ENCODE measurements at regions not wholly inside any gene's neighbourhood (a gene's known extent, or its start where the extent isn't known, plus 50 kb on each side); places are given as distances from the start of the nearest gene placed in this dataset.

- H3K27ac ChIP-seq (ENCODE audit: low read depth, low read length): no peak overlapping the region
- no peak overlapping the region for H3K9ac ChIP-seq (ENCODE audit: low read depth, low read length)
- no peaks in the 10 kb centered on the region for H3K36me3 ChIP-seq (ENCODE audit: control insufficient read depth, insufficient read depth, low read length)
- peaks cover 13% of the 10 kb centered on the region for H3K9me3 ChIP-seq (ENCODE audit: control insufficient read depth, insufficient read depth, low read length)
- H3K27me3 ChIP-seq (ENCODE audit: control insufficient read depth, insufficient read depth, low read length): no peaks in the 10 kb centered on the region
- no peak overlapping the region for H3K4me3 ChIP-seq (ENCODE audit: low read depth, low read length)
- H3K4me1 ChIP-seq (ENCODE audit: control insufficient read depth, insufficient read depth, low read length): no peaks in the 10 kb centered on the region
Measured at GRCh38 chr2:121160366-121160765, 124.6 kb downstream of the TFCP2L1 start.

GRCh38 chr2:121161272-121161671, 123.7 kb downstream of the TFCP2L1 start:
- Histone ChIP-seq H3K9me3 (ENCODE audit: control insufficient read depth, insufficient read depth, low read length) (peaks cover 13% of the 10 kb centered on the region), H3K36me3 (ENCODE audit: control insufficient read depth, insufficient read depth, low read length) (no peaks in the 10 kb centered on the region), H3K27me3 (ENCODE audit: control insufficient read depth, insufficient read depth, low read length) (no peaks in the 10 kb centered on the region), H3K4me1 (ENCODE audit: control insufficient read depth, insufficient read depth, low read length) (no peaks in the 10 kb centered on the region), H3K27ac (ENCODE audit: low read depth, low read length) (no peak overlapping the region), H3K9ac (ENCODE audit: low read depth, low read length) (no peak overlapping the region), H3K4me3 (ENCODE audit: low read depth, low read length) (no peak overlapping the region)

- Histone ChIP-seq H3K9ac (ENCODE audit: low read depth, low read length) (no peak overlapping the region), H3K36me3 (ENCODE audit: control insufficient read depth, insufficient read depth, low read length) (no peaks in the 10 kb centered on the region), H3K27me3 (ENCODE audit: control insufficient read depth, insufficient read depth, low read length) (no peaks in the 10 kb centered on the region), H3K9me3 (ENCODE audit: control insufficient read depth, insufficient read depth, low read length) (peaks cover 3% of the 10 kb centered on the region), H3K27ac (ENCODE audit: low read depth, low read length) (no peak overlapping the region), H3K4me1 (ENCODE audit: control insufficient read depth, insufficient read depth, low read length) (no peaks in the 10 kb centered on the region), H3K4me3 (ENCODE audit: low read depth, low read length) (no peak overlapping the region)
Measured at GRCh38 chr2:121162893-121163292, 122.1 kb downstream of the TFCP2L1 start.

- no peak overlapping the region for H3K27ac ChIP-seq (ENCODE audit: low read depth, low read length)
Measured at GRCh38 chr2:121164042-121164441, 121.0 kb downstream of the TFCP2L1 start.

GRCh38 chr2:121165038-121165542, 119.9 kb downstream of the TFCP2L1 start:
- Histone ChIP-seq H3K36me3 (ENCODE audit: control insufficient read depth, insufficient read depth, low read length) (no peaks in the 10 kb centered on the region), H3K9me3 (ENCODE audit: control insufficient read depth, insufficient read depth, low read length) (no peaks in the 10 kb centered on the region), H3K27me3 (ENCODE audit: control insufficient read depth, insufficient read depth, low read length) (no peaks in the 10 kb centered on the region), H3K9ac (ENCODE audit: low read depth, low read length) (no peak overlapping the region), H3K27ac (ENCODE audit: low read depth, low read length) (no peak overlapping the region), H3K4me1 (ENCODE audit: control insufficient read depth, insufficient read depth, low read length) (no peaks in the 10 kb centered on the region), H3K4me3 (ENCODE audit: low read depth, low read length) (no peak overlapping the region)

More at GRCh38 chr2:121164042-121164441, 121.0 kb downstream of the TFCP2L1 start:
- H3K9me3 ChIP-seq (ENCODE audit: control insufficient read depth, insufficient read depth, low read length): no peaks in the 10 kb centered on the region
- no peaks in the 10 kb centered on the region for H3K27me3 ChIP-seq (ENCODE audit: control insufficient read depth, insufficient read depth, low read length)
- H3K4me1 ChIP-seq (ENCODE audit: control insufficient read depth, insufficient read depth, low read length): no peaks in the 10 kb centered on the region
- no peak overlapping the region for H3K4me3 ChIP-seq (ENCODE audit: low read depth, low read length)
- no peak overlapping the region for H3K9ac ChIP-seq (ENCODE audit: low read depth, low read length)
- H3K36me3 ChIP-seq (ENCODE audit: control insufficient read depth, insufficient read depth, low read length): no peaks in the 10 kb centered on the region

Measured in HUES48 (cell line).